Fibroblast of villous mesenchyme (primary cell): ENCODE measurements at regions not wholly inside any gene's neighbourhood (a gene's known extent, or its start where the extent isn't known, plus 50 kb on each side); places are given as distances from the start of the nearest gene placed in this dataset.
"Not testable (repeated sequence)": the region's sequence is repeated elsewhere in the genome, so short reads cannot be mapped to it uniquely, and the experiment has no call there.

Experiments
- DNase-seq: peaks from one replicate; pipeline ENCODE4 v3.0.0-alpha.2; 2010; ENCODE audit warnings: low read depth
- H3K4me3 ChIP-seq: 2 replicates; pipeline ENCODE4 v1.5.1; 2011; ENCODE audit warnings: low read depth, mild to moderate bottlenecking, low read length
- CTCF ChIP-seq: IDR thresholded peaks from 2 replicates; pipeline ENCODE4 v1.5.1; 2012; ENCODE audit warnings: low read depth, mild to moderate bottlenecking, low read length; ENCODE audit not compliant: insufficient read depth

GRCh38 chr1:21372383-21372782 lies 67.6 kb upstream of the NBPF3 start:
- no peak for TF ChIP-seq CTCF
- no peak for DNase-seq

GRCh38 chr1:21369905-21370304 lies 70.0 kb upstream of the NBPF3 start:
- TF ChIP-seq CTCF, result no peak
- H3K4me3 ChIP-seq, result no peak overlapping the region
- DNase-seq, result no peak

More at GRCh38 chr1:21372383-21372782, 67.6 kb upstream of the NBPF3 start:
- H3K4me3 ChIP-seq, result no peak overlapping the region

GRCh38 chr1:21368515-21369289 lies 71.2 kb upstream of the NBPF3 start:
- no peak overlapping the region for H3K4me3 ChIP-seq
- peak; percentile 100 for TF ChIP-seq CTCF
- peak; percentile 89 for DNase-seq

GRCh38 chr1:21367973-21368514 lies 71.9 kb upstream of the NBPF3 start:
- not testable (repeated sequence) for H3K4me3 ChIP-seq, DNase-seq

- TF ChIP-seq CTCF, result no peak
- DNase-seq, result no peak
- H3K4me3 ChIP-seq, result no peak overlapping the region
Measured at GRCh38 chr1:21366288-21366687, 73.6 kb upstream of the NBPF3 start.

GRCh38 chr1:21365036-21365435 lies 74.8 kb upstream of the ECE1 start:
- H3K4me3 ChIP-seq, result no peak overlapping the region
- TF ChIP-seq CTCF, result no peak
- DNase-seq, result no peak

- no peak overlapping the region for H3K4me3 ChIP-seq
- TF ChIP-seq CTCF, result no peak
- DNase-seq, result no peak
Measured at GRCh38 chr1:21362096-21362495, 71.8 kb upstream of the ECE1 start.
